Cardiac fibroblast (primary cell): ENCODE measurements at regions not wholly inside any gene's neighbourhood (a gene's known extent, or its start where the extent isn't known, plus 50 kb on each side); places are given as distances from the start of the nearest gene placed in this dataset.

Experiments
- DNase-seq, 2 donors: peaks; one replicate each; pipeline versions ENCODE4 v3.0.0 to v3.0.0-alpha.2; 2010; ENCODE audit warnings: low read depth in 2 of 2
- H3K4me3 ChIP-seq, 2 donors: replicated peaks in 1 of 2; 1 replicate in 1 of 2; 2 replicates in 1 of 2; pipeline ENCODE4 v1.5.1; 2011; ENCODE audit warnings: low read depth in 2 of 2, low read length in 2 of 2, mild to moderate bottlenecking in 2 of 2, moderate library complexity in 1 of 2
- CTCF ChIP-seq: IDR thresholded peaks from one replicate; pipeline ENCODE4 v1.5.1; 2011; ENCODE audit warnings: low read depth, mild to moderate bottlenecking, low read length, inconsistent platforms

GRCh38 chr18:44474591-44474990 lies 206.1 kb upstream of the SETBP1 start:
- no peak for DNase-seq
- no peak overlapping the region for H3K4me3 ChIP-seq
- no peak for TF ChIP-seq CTCF

DNA sequence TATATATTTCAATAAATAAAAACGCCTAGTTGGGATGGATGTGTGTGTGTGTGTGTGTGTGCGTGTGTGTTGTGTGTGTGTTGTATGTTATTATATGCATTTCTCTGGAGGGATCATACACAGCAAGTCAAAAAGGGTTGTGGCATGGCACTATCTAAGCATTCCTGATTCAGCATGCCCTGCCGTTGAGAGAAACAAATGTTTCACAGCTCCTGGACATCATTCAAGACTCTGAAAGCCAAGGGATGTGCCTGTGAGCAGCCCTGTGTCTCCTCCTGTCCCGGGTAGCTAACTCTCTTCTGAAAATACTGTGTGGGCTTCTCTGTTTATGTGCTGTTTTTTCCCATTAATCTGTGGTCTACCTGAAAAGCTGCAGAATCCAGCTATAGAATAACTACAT lies 197.9 kb upstream of the SETBP1 start:
- no peak for DNase-seq
- H3K4me3 ChIP-seq = no peak overlapping the region
- no peak for TF ChIP-seq CTCF

DNA sequence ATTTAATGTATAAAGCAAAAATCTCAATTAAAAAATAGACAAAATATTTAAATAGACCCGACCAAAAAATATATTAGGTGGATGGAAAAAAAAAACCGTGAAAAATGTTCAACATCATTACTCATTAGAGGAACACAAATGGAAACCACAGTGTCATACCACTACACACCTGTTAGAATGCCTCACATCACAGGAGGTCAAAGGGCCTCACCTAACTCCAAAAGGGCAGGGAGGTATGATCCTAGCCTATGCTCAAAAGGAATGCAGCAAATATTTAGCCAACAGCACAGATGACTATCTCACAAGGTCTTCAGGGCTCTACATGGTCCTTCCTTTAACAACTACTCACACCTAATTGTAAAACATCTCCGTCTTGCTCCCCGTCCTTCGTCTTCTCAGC lies 185.5 kb upstream of the SETBP1 start:
- TF ChIP-seq CTCF = no peak
- no peak for DNase-seq
- no peak overlapping the region for H3K4me3 ChIP-seq

DNA sequence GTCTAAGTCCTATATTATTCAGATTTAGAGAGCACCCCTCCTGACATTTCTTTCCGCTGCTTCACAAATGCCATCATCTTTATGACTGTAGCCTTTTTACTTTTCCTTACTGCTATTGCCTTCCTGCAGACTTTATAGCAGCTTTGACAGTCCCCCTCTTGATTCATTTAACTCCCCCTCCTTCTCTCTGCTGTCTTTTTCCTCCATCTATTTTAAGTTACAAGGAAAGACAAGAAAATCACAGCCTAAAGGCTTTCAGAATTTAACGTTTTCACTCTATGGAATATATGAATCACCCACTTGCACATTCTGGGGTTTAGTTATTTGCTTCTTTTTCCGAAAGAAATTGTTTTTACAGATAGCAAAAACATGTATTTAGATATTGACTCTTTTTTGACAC lies 183.4 kb upstream of the SETBP1 start:
- no peak for TF ChIP-seq CTCF
- DNase-seq = no peak
- no peak overlapping the region for H3K4me3 ChIP-seq

- H3K4me3 ChIP-seq = no peak overlapping the region
- TF ChIP-seq CTCF = no peak
- DNase-seq = no peak
Measured at GRCh38 chr18:44497757-44498490, 182.8 kb upstream of the SETBP1 start.

- no peak for TF ChIP-seq CTCF
- no peak for DNase-seq
- H3K4me3 ChIP-seq = no peak overlapping the region
Measured at GRCh38 chr18:44500808-44501610, 179.7 kb upstream of the SETBP1 start.

- no peak for TF ChIP-seq CTCF
- H3K4me3 ChIP-seq = no peak overlapping the region
- no peak for DNase-seq
Measured at GRCh38 chr18:44502221-44502620, 178.5 kb upstream of the SETBP1 start.
